NCI-H187 (cell line): ENCODE measurements at regions not wholly inside any gene's neighbourhood (a gene's known extent, or its start where the extent isn't known, plus 50 kb on each side); places are given as distances from the start of the nearest gene placed in this dataset.
"Not testable (repeated sequence)": the region's sequence is repeated elsewhere in the genome, so short reads cannot be mapped to it uniquely, and the experiment has no call there.

ENCODE experiments used
- DNase-seq, 2 experiments: peaks; one replicate each; lab custom pipeline; 2025; lab: John Stamatoyannopoulos, UW

GRCh38 chr7:136419740-136420139 is 442.6 kb upstream of the MTPN start:
- DNase-seq: not testable (repeated sequence)

- DNase-seq: no peak
Measured at GRCh38 chr7:136412952-136413351, 435.8 kb upstream of the MTPN start.

- peak; percentile 42 to 47 for DNase-seq
Measured at GRCh38 chr7:136405931-136406777, 429.0 kb upstream of the MTPN start.

GRCh38 chr7:136403591-136403990 is 426.4 kb upstream of the MTPN start:
- DNase-seq: no peak

GRCh38 chr7:136400877-136401276 is 423.7 kb upstream of the MTPN start:
- DNase-seq: no peak

GRCh38 chr7:136399385-136399784 is 422.2 kb upstream of the MTPN start:
- DNase-seq: no peak

- no peak for DNase-seq
Measured at GRCh38 chr7:136392856-136393255, 415.7 kb upstream of the MTPN start.

- no peak for DNase-seq
Measured at GRCh38 chr7:136391371-136391770, 414.2 kb upstream of the MTPN start.

- no peak for DNase-seq
Measured at GRCh38 chr7:136389933-136390332, 412.8 kb upstream of the MTPN start.

GRCh38 chr7:136386876-136387275 is 409.7 kb upstream of the MTPN start:
- DNase-seq: no peak

- not testable (repeated sequence) for DNase-seq
Measured at GRCh38 chr7:136371409-136371808, 394.2 kb upstream of the MTPN start.

- no peak for DNase-seq
Measured at GRCh38 chr7:136370137-136370536, 393.0 kb upstream of the MTPN start.

GRCh38 chr7:136369225-136369624 is 392.1 kb upstream of the MTPN start:
- DNase-seq: no peak

GRCh38 chr7:136359333-136359903 is 382.3 kb upstream of the MTPN start:
- DNase-seq: no peak

- DNase-seq: no peak
Measured at GRCh38 chr7:136353287-136353686, 376.1 kb upstream of the MTPN start.

GRCh38 chr7:136348542-136349192 is 371.5 kb upstream of the MTPN start:
- no peak for DNase-seq

GRCh38 chr7:136348142-136348541 is 371.0 kb upstream of the MTPN start:
- DNase-seq: no peak

- DNase-seq: no peak
Measured at GRCh38 chr7:136347488-136347887, 370.3 kb upstream of the MTPN start.

GRCh38 chr7:136342251-136342650 is 365.1 kb upstream of the MTPN start:
- no peak for DNase-seq

- DNase-seq: no peak
Measured at GRCh38 chr7:136339464-136339863, 362.3 kb upstream of the MTPN start.

GRCh38 chr7:136336932-136337331 is 359.8 kb upstream of the MTPN start:
- DNase-seq: peak; percentile 45 to 76

- DNase-seq: no peak
Measured at GRCh38 chr7:136333636-136334035, 356.5 kb upstream of the MTPN start.

GRCh38 chr7:136326045-136326609 is 349.0 kb upstream of the MTPN start:
- DNase-seq: peak in 1 of 2 experiments; percentile 42
